Vagina (tissue), 2 donors: ENCODE measurements at regions not wholly inside any gene's neighbourhood (a gene's known extent, or its start where the extent isn't known, plus 50 kb on each side); places are given as distances from the start of the nearest gene placed in this dataset.

Experiments
- POLR2A ChIP-seq, 2 donors: fragments of 450-650 bp; IDR thresholded peaks; one replicate each; pipeline ENCODE4 v1.6.1; 2017; ENCODE audit warnings: antibody characterized with exemption in 2 of 2, mild to moderate bottlenecking in 2 of 2, moderate library complexity in 2 of 2
- POLR2AphosphoS5 ChIP-seq, 2 donors: sonication (generic); formaldehyde crosslinking; IDR thresholded peaks; one replicate each; pipeline ENCODE4 v1.9.0; 2017; ENCODE audit warnings: antibody characterized with exemption in 2 of 2, mild to moderate bottlenecking in 2 of 2, low read depth in 1 of 2; ENCODE audit not compliant: insufficient read depth in 1 of 2
- TF ChIP-seq, protein P1 (sequence below), 3 experiments: fragments of 450-650 bp in 2 of 3; fragments of 200-600 bp in 1 of 3; sonication (generic) in 1 of 3; IDR thresholded peaks; one replicate each; pipeline ENCODE4 v1.5.1; 2017 to 2019; ENCODE audit warnings: antibody characterized with exemption in 3 of 3, mild to moderate bottlenecking in 2 of 3, moderate library complexity in 2 of 3

DNA sequence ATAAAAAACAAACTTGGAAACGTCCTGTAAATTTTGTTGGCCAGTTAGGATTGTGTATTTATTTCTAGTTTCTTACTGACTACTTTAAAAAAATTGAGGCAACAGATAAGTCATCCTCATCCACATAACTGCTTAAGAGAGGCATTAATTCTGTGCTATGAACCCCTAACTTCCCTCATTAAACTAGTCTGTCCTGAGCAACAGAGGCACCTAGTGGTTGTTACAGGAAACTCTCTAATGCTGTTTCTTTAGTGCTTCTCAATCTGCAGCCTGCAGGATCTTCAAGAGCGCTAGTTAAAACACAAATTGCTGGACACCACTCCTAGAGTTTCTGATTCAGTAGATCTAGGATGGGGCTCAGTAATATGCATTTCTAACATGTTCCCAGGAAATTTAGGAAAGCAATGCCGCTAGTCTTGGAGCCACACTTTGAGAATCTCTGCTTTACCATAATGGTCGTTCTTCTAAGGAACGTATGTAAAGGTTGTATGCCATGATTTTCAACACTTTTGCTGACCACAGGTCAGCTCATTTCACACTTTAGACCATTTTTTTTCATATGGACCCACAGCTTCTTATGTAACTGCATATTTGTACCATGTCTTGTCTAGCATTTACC, 410.1 kb upstream of the SMARCA2 start:
- TF ChIP-seq, protein P1, sequence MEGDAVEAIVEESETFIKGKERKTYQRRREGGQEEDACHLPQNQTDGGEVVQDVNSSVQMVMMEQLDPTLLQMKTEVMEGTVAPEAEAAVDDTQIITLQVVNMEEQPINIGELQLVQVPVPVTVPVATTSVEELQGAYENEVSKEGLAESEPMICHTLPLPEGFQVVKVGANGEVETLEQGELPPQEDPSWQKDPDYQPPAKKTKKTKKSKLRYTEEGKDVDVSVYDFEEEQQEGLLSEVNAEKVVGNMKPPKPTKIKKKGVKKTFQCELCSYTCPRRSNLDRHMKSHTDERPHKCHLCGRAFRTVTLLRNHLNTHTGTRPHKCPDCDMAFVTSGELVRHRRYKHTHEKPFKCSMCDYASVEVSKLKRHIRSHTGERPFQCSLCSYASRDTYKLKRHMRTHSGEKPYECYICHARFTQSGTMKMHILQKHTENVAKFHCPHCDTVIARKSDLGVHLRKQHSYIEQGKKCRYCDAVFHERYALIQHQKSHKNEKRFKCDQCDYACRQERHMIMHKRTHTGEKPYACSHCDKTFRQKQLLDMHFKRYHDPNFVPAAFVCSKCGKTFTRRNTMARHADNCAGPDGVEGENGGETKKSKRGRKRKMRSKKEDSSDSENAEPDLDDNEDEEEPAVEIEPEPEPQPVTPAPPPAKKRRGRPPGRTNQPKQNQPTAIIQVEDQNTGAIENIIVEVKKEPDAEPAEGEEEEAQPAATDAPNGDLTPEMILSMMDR (IDR thresholded peaks at IDR 0.05) = peak in 2 of 3 experiments; percentile 27 to 54
- no peak for TF ChIP-seq POLR2A (IDR thresholded peaks at IDR 0.05)
- no peak for TF ChIP-seq POLR2AphosphoS5 (IDR thresholded peaks at IDR 0.05; ENCODE audit: insufficient read depth in 1 of 2, low read depth in 1 of 2)
